Neutrophil (primary cell): ENCODE measurements at regions not wholly inside any gene's neighbourhood (a gene's known extent, or its start where the extent isn't known, plus 50 kb on each side); places are given as distances from the start of the nearest gene placed in this dataset.

ENCODE experiments used
- H3K27ac ChIP-seq: fragments of 200-600 bp; sonication (generic); 2 replicates; pipeline ENCODE4 v1.5.1; 2016; ENCODE audit warnings: mild to moderate bottlenecking, moderate library complexity
- H3K27me3 ChIP-seq: fragments of 200-600 bp; sonication (generic); 2 replicates; pipeline ENCODE4 v1.6.0; 2016; ENCODE audit warnings: mild to moderate bottlenecking
- H3K36me3 ChIP-seq: fragments of 200-600 bp; sonication (generic); 2 replicates; pipeline ENCODE4 v1.5.1; 2017
- H3K4me1 ChIP-seq, 2 experiments: fragments of 200-600 bp in 1 of 2; sonication (generic) in 1 of 2; 1 replicate in 1 of 2; 2 replicates in 1 of 2; pipeline versions ENCODE4 v1.5.1 to v1.6.1; 2013 to 2016; ENCODE audit warnings: low read depth in 1 of 2, low read length in 1 of 2, mild to moderate bottlenecking in 1 of 2, moderate library complexity in 1 of 2; ENCODE audit not compliant: control insufficient read depth in 1 of 2, insufficient read depth in 1 of 2
- H3K4me3 ChIP-seq, 2 experiments: fragments of 200-600 bp in 1 of 2; sonication (generic) in 1 of 2; 1 replicate in 1 of 2; 2 replicates in 1 of 2; pipeline ENCODE4 v1.5.1; 2013 to 2016; ENCODE audit warnings: low read depth in 1 of 2, low read length in 1 of 2, mild to moderate bottlenecking in 1 of 2, moderate library complexity in 1 of 2
- H3K9me3 ChIP-seq: fragments of 200-600 bp; sonication (generic); 2 replicates; pipeline ENCODE4 v1.5.1; 2016
- CTCF ChIP-seq: fragments of 200-600 bp; sonication (generic); IDR thresholded peaks from 2 replicates; pipeline ENCODE4 v1.5.1; 2016; ENCODE audit warnings: antibody characterized with exemption

GRCh38 chr3:72359743-72360142 is 488.5 kb downstream of the SHQ1 start:
- H3K27ac ChIP-seq: no peak overlapping the region
- H3K9me3 ChIP-seq: no peaks in the 10 kb centered on the region
- H3K36me3 ChIP-seq: no peaks in the 10 kb centered on the region
- H3K4me3 ChIP-seq: no peak overlapping the region
- no peaks in the 10 kb centered on the region for H3K27me3 ChIP-seq
- TF ChIP-seq CTCF: no peak
- H3K4me1 ChIP-seq: peaks cover 14 to 17% of the 10 kb centered on the region in 2 experiments

GRCh38 chr3:72355168-72355567 is 493.1 kb downstream of the SHQ1 start:
- no peak for TF ChIP-seq CTCF
- Histone ChIP-seq H3K36me3 (no peaks in the 10 kb centered on the region), H3K4me3 (no peak overlapping the region), H3K27me3 (no peaks in the 10 kb centered on the region), H3K9me3 (no peaks in the 10 kb centered on the region), H3K27ac (no peak overlapping the region), H3K4me1 (no peaks in the 10 kb centered on the region)

- no peak overlapping the region for H3K27ac ChIP-seq
- H3K27me3 ChIP-seq: no peaks in the 10 kb centered on the region
- no peaks in the 10 kb centered on the region for H3K4me1 ChIP-seq
- no peak for TF ChIP-seq CTCF
- no peaks in the 10 kb centered on the region for H3K9me3 ChIP-seq
- no peaks in the 10 kb centered on the region for H3K36me3 ChIP-seq
- no peak overlapping the region for H3K4me3 ChIP-seq
Observed at GRCh38 chr3:72354486-72354885, 493.8 kb downstream of the SHQ1 start.

GRCh38 chr3:72353236-72354128 is 494.8 kb downstream of the SHQ1 start:
- Histone ChIP-seq H3K27ac (no peak overlapping the region), H3K4me1 (no peaks in the 10 kb centered on the region), H3K4me3 (no peak overlapping the region), H3K9me3 (no peaks in the 10 kb centered on the region), H3K36me3 (no peaks in the 10 kb centered on the region), H3K27me3 (no peaks in the 10 kb centered on the region)
- no peak for TF ChIP-seq CTCF

- H3K27me3 ChIP-seq: no peaks in the 10 kb centered on the region
- H3K36me3 ChIP-seq: no peaks in the 10 kb centered on the region
- no peak overlapping the region for H3K27ac ChIP-seq
- H3K9me3 ChIP-seq: no peaks in the 10 kb centered on the region
- H3K4me3 ChIP-seq: no peak overlapping the region
- H3K4me1 ChIP-seq: peaks cover 9 to 11% of the 10 kb centered on the region in 2 experiments
- TF ChIP-seq CTCF: no peak
Observed at GRCh38 chr3:72352176-72352575, 496.1 kb downstream of the SHQ1 start.
